SH-SY5Y (cell line): ENCODE measurements at regions not wholly inside any gene's neighbourhood (a gene's known extent, or its start where the extent isn't known, plus 50 kb on each side); places are given as distances from the start of the nearest gene placed in this dataset.

Experiments used
- GATA2 ChIP-seq: IDR thresholded peaks from 2 replicates; pipeline ENCODE4 v1.6.1; 2011; ENCODE audit warnings: mild to moderate bottlenecking, low read depth, low read length
- GATA3 ChIP-seq: IDR thresholded peaks from 2 replicates; pipeline ENCODE4 v1.6.1; 2011; ENCODE audit warnings: low read depth, mild to moderate bottlenecking, low read length, moderate library complexity

DNA sequence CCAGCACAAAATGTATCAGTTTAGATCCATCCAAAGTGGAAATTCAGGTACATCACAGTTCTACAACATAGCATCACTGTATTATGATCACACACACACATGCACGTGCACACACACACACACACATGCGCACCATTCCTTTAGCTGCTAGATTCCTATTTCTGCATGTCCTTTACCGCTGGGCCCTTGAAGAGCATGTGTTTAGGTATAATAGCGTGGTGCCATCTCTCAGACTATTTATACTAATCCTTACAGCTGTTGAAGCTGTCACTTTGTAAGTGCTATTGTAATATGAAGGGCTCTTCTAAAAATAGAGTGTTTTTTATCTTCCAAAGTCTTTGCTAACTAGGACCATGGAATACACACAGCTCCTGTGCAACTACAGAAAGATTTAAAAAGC lies 308.8 kb upstream of the TRPC7 start:
- no peak for TF ChIP-seq GATA3
- no peak for TF ChIP-seq GATA2
